Loucy (cell line): ENCODE measurements at regions not wholly inside any gene's neighbourhood (a gene's known extent, or its start where the extent isn't known, plus 50 kb on each side); places are given as distances from the start of the nearest gene placed in this dataset.

Experiments
- H2AFZ ChIP-seq: fragments of 200-600 bp; sonication (generic); 2 replicates; pipeline ENCODE4 v1.6.0; 2016; ENCODE audit warnings: antibody characterized with exemption, mild to moderate bottlenecking, low read length, moderate library complexity
- H3F3A ChIP-seq: fragments of 200-600 bp; 2 replicates; pipeline ENCODE4 v1.6.0; 2016; ENCODE audit warnings: antibody characterized with exemption, low read depth, mild to moderate bottlenecking
- H3K27me3 ChIP-seq: fragments of 200-600 bp; sonication (generic); 2 replicates; pipeline ENCODE4 v1.6.1; 2014; ENCODE audit warnings: low read length, mild to moderate bottlenecking; ENCODE audit not compliant: insufficient read depth, poor library complexity, severe bottlenecking
- H3K36me3 ChIP-seq: fragments of 200-600 bp; sonication (generic); 2 replicates; pipeline ENCODE4 v1.6.1; 2016; ENCODE audit warnings: low read length; ENCODE audit not compliant: insufficient read depth
- H3K4me1 ChIP-seq: fragments of 200-600 bp; sonication (generic); 2 replicates; pipeline ENCODE4 v1.5.1; 2014; ENCODE audit warnings: low read length, mild to moderate bottlenecking; ENCODE audit not compliant: insufficient read depth, poor library complexity, severe bottlenecking
- H3K4me2 ChIP-seq: fragments of 200-600 bp; sonication (generic); 2 replicates; pipeline ENCODE4 v1.6.0; 2014; ENCODE audit warnings: antibody characterized with exemption, low read length, low read depth, mild to moderate bottlenecking; ENCODE audit not compliant: poor library complexity, severe bottlenecking
- H3K4me3 ChIP-seq: fragments of 200-600 bp; sonication (generic); 2 replicates; pipeline ENCODE4 v1.5.1; 2014; ENCODE audit warnings: low read length, mild to moderate bottlenecking, mixed read lengths; ENCODE audit not compliant: poor library complexity, severe bottlenecking
- H3K79me2 ChIP-seq: fragments of 200-600 bp; sonication (generic); 2 replicates; pipeline ENCODE4 v1.6.1; 2014; ENCODE audit warnings: low read length; ENCODE audit not compliant: insufficient read depth
- H3K9ac ChIP-seq: fragments of 200-600 bp; sonication (generic); 2 replicates; pipeline ENCODE4 v1.6.0; 2014; ENCODE audit warnings: mild to moderate bottlenecking, low read depth, low read length, moderate library complexity; ENCODE audit not compliant: poor library complexity, severe bottlenecking
- H3K9me2 ChIP-seq: fragments of 200-600 bp; sonication (generic); replicated peaks from 2 replicates; pipeline ENCODE4 v1.6.1; 2016; ENCODE audit warnings: low read depth, low read length, mixed read lengths
- H3K9me3 ChIP-seq: fragments of 200-600 bp; sonication (generic); 2 replicates; pipeline ENCODE4 v1.6.1; 2014; ENCODE audit warnings: mild to moderate bottlenecking, antibody characterized with exemption, low read length, low read depth; ENCODE audit not compliant: insufficient read depth
- H4K20me1 ChIP-seq: fragments of 200-600 bp; sonication (generic); 2 replicates; pipeline ENCODE4 v1.6.0; 2014; ENCODE audit warnings: antibody characterized with exemption, low read length, mild to moderate bottlenecking; ENCODE audit not compliant: insufficient read depth, poor library complexity, severe bottlenecking
- CTCF ChIP-seq: fragments of 200-600 bp; sonication (generic); conservative IDR thresholded peaks from 2 replicates; pipeline ENCODE4 v1.5.1; 2014; ENCODE audit warnings: mild to moderate bottlenecking, antibody characterized with exemption, low read length
- EZH2phosphoT487 ChIP-seq: fragments of 200-600 bp; IDR thresholded peaks from 2 replicates; pipeline ENCODE4 v1.6.1; 2018; ENCODE audit warnings: antibody characterized with exemption, mild to moderate bottlenecking, moderate library complexity, borderline replicate concordance

GRCh38 chr9:25542319-25542718 lies 135.9 kb downstream of the TUSC1 start:
- Histone ChIP-seq H2AFZ (no peak overlapping the region), H3K9ac (no peak overlapping the region), H3K9me2 (no peaks in the 10 kb centered on the region), H3K9me3 (no peaks in the 10 kb centered on the region), H3K36me3 (no peaks in the 10 kb centered on the region), H3K4me2 (no peak overlapping the region), H3K4me1 (no peaks in the 10 kb centered on the region), H3K79me2 (no peaks in the 10 kb centered on the region), H4K20me1 (no peaks in the 10 kb centered on the region), H3F3A (no peaks in the 10 kb centered on the region), H3K4me3 (no peak overlapping the region), H3K27me3 (no peaks in the 10 kb centered on the region)
- TF ChIP-seq CTCF, result no peak

GRCh38 chr9:25537808-25538207 lies 140.4 kb downstream of the TUSC1 start:
- H3K79me2 ChIP-seq, result no peaks in the 10 kb centered on the region
- H3F3A ChIP-seq, result no peaks in the 10 kb centered on the region
- H3K9me3 ChIP-seq, result no peaks in the 10 kb centered on the region
- H3K36me3 ChIP-seq, result no peaks in the 10 kb centered on the region
- H4K20me1 ChIP-seq, result no peaks in the 10 kb centered on the region
- H3K4me1 ChIP-seq, result no peaks in the 10 kb centered on the region
- H3K9me2 ChIP-seq, result no peaks in the 10 kb centered on the region
- H2AFZ ChIP-seq, result no peak overlapping the region
- H3K4me2 ChIP-seq, result no peak overlapping the region
- no peak overlapping the region for H3K4me3 ChIP-seq
- TF ChIP-seq EZH2phosphoT487 (no peak), CTCF (no peak)
- no peaks in the 10 kb centered on the region for H3K27me3 ChIP-seq
- H3K9ac ChIP-seq, result no peak overlapping the region

GRCh38 chr9:25519286-25519685 lies 159.0 kb downstream of the TUSC1 start:
- H3K9ac ChIP-seq, result no peak overlapping the region
- no peaks in the 10 kb centered on the region for H4K20me1 ChIP-seq
- H3K4me3 ChIP-seq, result no peak overlapping the region
- no peaks in the 10 kb centered on the region; the same call in 1 of the 2 replicates for H3K9me3 ChIP-seq
- no peaks in the 10 kb centered on the region for H3K4me1 ChIP-seq
- no peak overlapping the region for H3K4me2 ChIP-seq
- TF ChIP-seq CTCF, result no peak
- no peak for TF ChIP-seq EZH2phosphoT487
- no peaks in the 10 kb centered on the region for H3K36me3 ChIP-seq
- H2AFZ ChIP-seq, result no peak overlapping the region
- no peaks in the 10 kb centered on the region for H3K27me3 ChIP-seq
- H3F3A ChIP-seq, result no peaks in the 10 kb centered on the region
- no peaks in the 10 kb centered on the region for H3K79me2 ChIP-seq
- no peaks in the 10 kb centered on the region for H3K9me2 ChIP-seq
